Heart left ventricle (tissue), 16 donors: ENCODE measurements at regions not wholly inside any gene's neighbourhood (a gene's known extent, or its start where the extent isn't known, plus 50 kb on each side); places are given as distances from the start of the nearest gene placed in this dataset.

Source experiments
- ATAC-seq, 4 donors: fragments of 200-7000 bp; cut with Tn5 transposase; one replicate each; pipeline ENCODE4 v1.9.1; 2020 to 2022; ENCODE audit warnings: moderate library complexity in 4 of 4, mild to moderate bottlenecking in 3 of 4, moderate number of reproducible peaks in 1 of 4
- DNase-seq, 5 donors: peaks; one replicate each; pipeline ENCODE4 v3.0.0-alpha.2; 2020
- H3K27ac ChIP-seq, 12 donors: fragments of 200-600 bp; sonication (generic) in 4 of 12; one replicate each; pipeline versions ENCODE4 v1.5.0 to v1.8.0; 2016 to 2022; ENCODE audit warnings: mild to moderate bottlenecking in 2 of 12
- H3K27me3 ChIP-seq, 9 donors: fragments of 200-600 bp; sonication (generic) in 2 of 9; one replicate each; pipeline versions ENCODE4 v1.5.1 to v1.8.0; 2016 to 2022; ENCODE audit warnings: mild to moderate bottlenecking in 3 of 9
- H3K36me3 ChIP-seq, 9 donors: fragments of 200-600 bp; sonication (generic) in 2 of 9; one replicate each; pipeline versions ENCODE4 v1.5.0 to v1.8.0; 2018 to 2022; ENCODE audit warnings: mild to moderate bottlenecking in 2 of 9
- H3K4me1 ChIP-seq, 12 donors: fragments of 200-600 bp; sonication (generic) in 4 of 12; one replicate each; pipeline versions ENCODE4 v1.5.0 to v1.8.0; 2016 to 2022; ENCODE audit warnings: mild to moderate bottlenecking in 3 of 12
- H3K4me3 ChIP-seq, 12 donors: fragments of 200-600 bp; sonication (generic) in 4 of 12; one replicate each; pipeline versions ENCODE4 v1.5.0 to v1.8.0; 2017 to 2022; ENCODE audit warnings: mild to moderate bottlenecking in 9 of 12, moderate library complexity in 4 of 12
- H3K9me3 ChIP-seq, 12 donors: fragments of 200-600 bp; sonication (generic) in 4 of 12; one replicate each; pipeline versions ENCODE4 v1.5.0 to v1.8.0; 2016 to 2022; ENCODE audit warnings: mild to moderate bottlenecking in 1 of 12
- POLR2A ChIP-seq, 2 donors: fragments of 450-650 bp; IDR thresholded peaks; one replicate each; pipeline ENCODE4 v1.6.1; 2017; ENCODE audit warnings: antibody characterized with exemption in 2 of 2, mild to moderate bottlenecking in 2 of 2, moderate library complexity in 2 of 2
- WGBS, 4 donors: extraction: QIAGEN DNeasy Blood & Tissue Kit in 2 of 4; methylation state at CpG; one replicate each; pipeline versions ENCODE4 v1.1.5 to v1.1.7; 2013 to 2018; 5-methylcytosine and 5-hydroxymethylcytosine counted together
- intact Hi-C, 10 donors: fragments of 100-400 bp; cut with DNase I; formaldehyde crosslinking; loops; one replicate each; pipeline versions ENCODE4 v1.11.1 to v1.14.2; 2022
- TF ChIP-seq, protein P1 (sequence below), 12 donors: fragments of 200-600 bp; sonication (generic) in 4 of 12; IDR thresholded peaks; one replicate each; pipeline versions ENCODE4 v1.5.0 to v1.8.0; 2018 to 2022; ENCODE audit warnings: antibody characterized with exemption in 12 of 12, mild to moderate bottlenecking in 5 of 12
- donor health status: ischemic (EF 13 %, LVEDD 7.1; RV severe dilation, severe dysfunction).
- donor health status: healthy with polysubstance abuse.
- donor health status: DM: no; HTN: yes; CAD: no.
- donor health status: DM: no; HTN: no; CAD: no.
- donor health status: ischemic (EF 25% LVEDD 6.9; RV normal size, moderate dysfunction).
- donor health status: ischemic (EF 25% LVEDD 5.7; RV mildly dilated, moderate dysfunction).
- donor health status: healthy.
- donor health status: DM: yes; HTN: yes; CAD: no.
- donor health status: ischemic (EF 35%, LVEDD 5.7; RV mildly dilated, moderate dysfunction).
- donor health status: nonischemic (EF 11% LVEDD 7.7; RV severe dilation, severe dysfunction).
- donor health status: DM: yes; HTN: yes; CAD: no.
- donor health status: PGD.
- donor health status: ischemic (EF 29% LVEDD 5.4; RV normal size, mild dysfunction).
- donor health status: nonischemic (EF 23%, LVEDD 6.1; RV moderate dilation, normal function).

DNA sequence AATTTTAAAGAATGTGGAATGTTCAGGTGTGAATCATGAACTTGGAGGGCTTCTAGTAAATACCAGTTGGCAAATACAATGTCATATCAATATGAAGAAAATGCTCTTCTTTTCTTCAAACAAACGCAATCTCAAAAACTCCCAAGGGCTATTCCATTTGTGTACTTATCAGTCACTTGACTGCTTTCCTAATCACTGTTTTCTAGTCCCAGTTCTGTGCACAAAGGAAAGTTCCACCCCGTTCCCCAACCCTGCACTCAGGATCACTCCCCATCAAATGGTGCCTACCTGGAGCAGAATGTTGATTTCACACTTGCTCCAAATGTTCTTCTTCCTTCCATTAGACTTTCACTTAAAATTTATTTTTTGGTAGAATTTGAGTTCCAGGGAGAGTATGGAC is 92.6 kb upstream of the RFC3 start:
- Histone ChIP-seq H3K36me3 (no peaks in the 10 kb centered on the region), H3K9me3 (peaks cover 0 to 2% (median 0%) of the 10 kb centered on the region in 12 donors), H3K27ac (no peak overlapping the region), H3K4me3 (no peak overlapping the region), H3K4me1 (peaks cover 0 to 61% (median 36%) of the 10 kb centered on the region in 12 donors), H3K27me3 (no peaks in the 10 kb centered on the region)
- TF ChIP-seq POLR2A (IDR thresholded peaks at IDR 0.05), result no peak
- TF ChIP-seq, protein P1, sequence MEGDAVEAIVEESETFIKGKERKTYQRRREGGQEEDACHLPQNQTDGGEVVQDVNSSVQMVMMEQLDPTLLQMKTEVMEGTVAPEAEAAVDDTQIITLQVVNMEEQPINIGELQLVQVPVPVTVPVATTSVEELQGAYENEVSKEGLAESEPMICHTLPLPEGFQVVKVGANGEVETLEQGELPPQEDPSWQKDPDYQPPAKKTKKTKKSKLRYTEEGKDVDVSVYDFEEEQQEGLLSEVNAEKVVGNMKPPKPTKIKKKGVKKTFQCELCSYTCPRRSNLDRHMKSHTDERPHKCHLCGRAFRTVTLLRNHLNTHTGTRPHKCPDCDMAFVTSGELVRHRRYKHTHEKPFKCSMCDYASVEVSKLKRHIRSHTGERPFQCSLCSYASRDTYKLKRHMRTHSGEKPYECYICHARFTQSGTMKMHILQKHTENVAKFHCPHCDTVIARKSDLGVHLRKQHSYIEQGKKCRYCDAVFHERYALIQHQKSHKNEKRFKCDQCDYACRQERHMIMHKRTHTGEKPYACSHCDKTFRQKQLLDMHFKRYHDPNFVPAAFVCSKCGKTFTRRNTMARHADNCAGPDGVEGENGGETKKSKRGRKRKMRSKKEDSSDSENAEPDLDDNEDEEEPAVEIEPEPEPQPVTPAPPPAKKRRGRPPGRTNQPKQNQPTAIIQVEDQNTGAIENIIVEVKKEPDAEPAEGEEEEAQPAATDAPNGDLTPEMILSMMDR (IDR thresholded peaks at IDR 0.05), result no peak
- 82 to 92% (median 89%) methylated on average over 2 of the region's 2 CpGs for WGBS, 4 donors
- ATAC-seq, result no peak
- intact Hi-C loops, result loop anchor here in 6 of 10 donors (5.0 to 10.0 kb wide), 9 partner anchors 51 to 1141 kb away; partner anchors contain the start of genes PDS5B (in 3 of the 6) and STARD13 (in 1 of the 6)
- DNase-seq, result no peak

DNA sequence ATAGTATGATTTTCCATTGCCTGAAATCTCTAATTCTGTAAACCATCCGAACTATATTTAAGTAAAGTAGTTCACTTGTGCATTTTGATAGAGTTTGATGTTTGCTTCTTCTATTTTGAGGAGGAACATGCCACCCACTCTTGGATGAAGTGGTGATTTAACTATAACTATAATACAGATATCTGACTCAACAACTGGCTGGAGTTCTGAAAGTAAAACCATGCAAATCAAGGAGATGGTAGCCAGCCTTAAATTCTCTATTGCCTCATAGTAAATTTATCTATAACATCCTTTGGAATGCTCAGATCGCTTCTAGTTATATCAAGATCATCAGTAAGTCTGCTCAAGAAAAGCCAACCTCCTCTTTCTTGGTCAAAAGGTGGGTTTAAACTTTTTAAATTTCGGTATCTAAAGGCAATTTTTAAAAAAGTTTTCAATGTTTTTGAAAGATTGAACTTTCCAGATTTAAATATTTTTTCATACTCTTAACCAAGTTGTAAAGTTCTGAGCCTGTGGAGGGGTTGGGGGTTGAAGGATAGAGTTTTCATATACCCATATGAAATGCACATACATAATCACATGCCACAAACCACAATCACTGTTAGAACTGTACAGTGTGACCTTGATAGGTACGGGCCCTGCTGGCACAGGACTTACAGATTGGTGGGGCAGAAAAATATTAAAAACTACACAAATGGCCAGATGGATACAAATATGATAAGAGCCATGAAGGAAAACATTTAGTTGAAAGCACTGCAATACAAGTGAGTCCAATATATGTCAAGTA is 90.5 kb upstream of the RFC3 start:
- H3K36me3 ChIP-seq, result no peaks in the 10 kb centered on the region
- ATAC-seq (no peak), DNase-seq (no peak)
- H3K27ac ChIP-seq, result peak overlapping the region in 8 of 12 donors; percentile 21 to 81 (median 40)
- H3K27me3 ChIP-seq, result no peaks in the 10 kb centered on the region
- no peaks in the 10 kb centered on the region for H3K9me3 ChIP-seq
- intact Hi-C loops, result loop anchor here in 6 of 10 donors (5.0 to 10.0 kb wide), 9 partner anchors 53 to 1143 kb away; partner anchors contain the start of genes PDS5B (in 3 of the 6) and STARD13 (in 1 of the 6)
- WGBS, 4 donors, result 73 to 81% (median 76%) methylated on average over 4 of the region's 4 CpGs
- H3K4me1 ChIP-seq, result peaks cover 0 to 56% (median 22%) of the 10 kb centered on the region in 12 donors
- no peak overlapping the region for H3K4me3 ChIP-seq
- TF ChIP-seq, protein P1 (IDR thresholded peaks at IDR 0.05), result no peak
- TF ChIP-seq POLR2A (IDR thresholded peaks at IDR 0.05), result no peak

DNA sequence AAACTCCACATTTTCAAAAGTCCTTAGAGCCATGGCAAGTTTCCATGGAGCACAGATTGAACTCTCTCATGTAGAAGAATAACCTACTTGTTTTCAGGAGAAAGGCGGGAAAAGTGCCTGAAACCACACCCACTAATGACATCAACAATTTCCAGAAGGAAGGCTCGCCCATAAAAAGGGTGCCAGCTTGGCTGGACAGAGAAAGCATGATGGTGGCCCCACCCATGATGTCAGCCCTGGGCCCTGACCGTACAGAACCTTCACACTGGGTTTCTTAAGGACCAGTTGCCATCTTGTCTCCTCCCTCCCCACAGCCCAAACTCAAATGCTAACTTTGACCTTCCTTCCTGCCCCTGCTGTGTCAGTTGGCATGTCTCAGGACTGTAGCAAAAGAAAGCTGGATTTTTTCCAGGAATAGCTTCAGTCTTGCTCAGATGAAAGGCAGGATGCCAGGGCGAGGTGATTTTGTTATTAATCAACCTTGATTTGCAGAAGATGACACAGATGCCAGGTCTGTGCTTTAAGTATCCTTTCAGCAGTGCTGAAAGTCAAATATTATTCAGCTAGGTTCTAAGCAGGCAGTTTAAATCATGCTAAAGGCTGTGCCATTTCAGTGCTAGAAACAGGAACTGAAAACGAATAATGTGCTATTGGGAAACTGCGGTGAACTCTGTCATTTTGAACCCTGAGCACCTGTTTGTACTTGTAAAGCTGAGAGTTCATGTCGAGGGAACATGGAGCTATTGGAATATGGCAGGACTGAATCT is 89.5 kb upstream of the RFC3 start:
- 62 to 72% (median 69%) methylated on average over 7 of the region's 7 CpGs for WGBS, 4 donors
- no peaks in the 10 kb centered on the region for H3K27me3 ChIP-seq
- peak; percentile 34 to 79 (median 68) for ATAC-seq
- TF ChIP-seq POLR2A (IDR thresholded peaks at IDR 0.05), result no peak
- TF ChIP-seq, protein P1 (IDR thresholded peaks at IDR 0.05), result no peak
- no peaks in the 10 kb centered on the region for H3K36me3 ChIP-seq
- no peak overlapping the region for H3K4me3 ChIP-seq
- intact Hi-C loops, result loop anchor here in 6 of 10 donors (5.0 to 10.0 kb wide), 9 partner anchors 54 to 1144 kb away; partner anchors contain the start of genes PDS5B (in 3 of the 6) and STARD13 (in 1 of the 6)
- H3K27ac ChIP-seq, result peak overlapping the region in 11 of 12 donors; percentile 8 to 81 (median 55)
- DNase-seq, result peak in 4 of 5 donors; percentile 33 to 66 (median 58)
- no peaks in the 10 kb centered on the region for H3K9me3 ChIP-seq
- peaks cover 0 to 46% (median 13%) of the 10 kb centered on the region in 12 donors for H3K4me1 ChIP-seq

DNA sequence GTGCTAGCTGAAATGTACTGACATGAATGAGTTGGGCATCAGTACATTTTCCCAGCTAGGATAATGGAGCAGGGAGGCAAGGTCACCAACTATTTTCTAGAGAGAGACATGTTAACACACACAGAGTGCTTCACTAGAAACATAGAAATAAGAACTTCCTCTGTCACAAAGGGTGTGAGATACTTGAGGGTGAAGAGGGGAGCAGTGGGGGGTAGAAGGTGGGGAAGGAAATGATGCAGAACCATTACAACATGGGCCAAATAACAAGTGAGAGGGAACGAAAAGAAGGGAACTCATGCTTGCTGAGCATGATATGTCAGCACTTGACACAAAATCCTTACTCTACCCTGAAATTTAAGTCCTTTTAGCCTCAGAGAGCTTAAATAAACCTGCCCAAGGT is 87.8 kb upstream of the RFC3 start:
- ATAC-seq (peak in 3 of 4 donors; percentile 62 to 77 (median 63)), DNase-seq (no peak)
- intact Hi-C loops, result no loop called here
- peaks cover 0 to 36% (median 10%) of the 10 kb centered on the region in 12 donors for H3K4me1 ChIP-seq
- peak overlapping the region in 1 of 12 donors; percentile 81 for H3K27ac ChIP-seq
- H3K9me3 ChIP-seq, result no peaks in the 10 kb centered on the region
- H3K27me3 ChIP-seq, result no peaks in the 10 kb centered on the region
- TF ChIP-seq POLR2A (IDR thresholded peaks at IDR 0.05), result no peak
- TF ChIP-seq, protein P1 (IDR thresholded peaks at IDR 0.05), result no peak
- no peak overlapping the region for H3K4me3 ChIP-seq
- 69 to 79% (median 72%) methylated on average over 1 of the region's 1 CpG for WGBS, 4 donors
- no peaks in the 10 kb centered on the region for H3K36me3 ChIP-seq
